ELF-1 (cell line): ENCODE measurements at regions not wholly inside any gene's neighbourhood (a gene's known extent, or its start where the extent isn't known, plus 50 kb on each side); places are given as distances from the start of the nearest gene placed in this dataset.
"Not testable (repeated sequence)": the region's sequence is repeated elsewhere in the genome, so short reads cannot be mapped to it uniquely, and the experiment has no call there.

Source experiments
- DNase-seq: peaks from one replicate; pipeline ENCODE4 v3.0.0-alpha.2; 2016; ENCODE audit warnings: low read depth, low spot score

GRCh38 chr22:46040471-46041465, 63.8 kb upstream of the WNT7B start:
- no peak for DNase-seq

GRCh38 chr22:46041642-46042041, 64.7 kb upstream of the WNT7B start:
- no peak for DNase-seq

GRCh38 chr22:46042786-46043185, 65.8 kb upstream of the WNT7B start:
- DNase-seq: no peak

- DNase-seq: no peak
Observed at GRCh38 chr22:46043339-46043738, 66.4 kb upstream of the WNT7B start.

GRCh38 chr22:46043816-46044620, 67.1 kb upstream of the WNT7B start:
- DNase-seq: peak; percentile 52

- no peak for DNase-seq
Observed at GRCh38 chr22:46044621-46045458, 67.9 kb upstream of the WNT7B start.

- no peak for DNase-seq
Observed at GRCh38 chr22:46045459-46046298, 68.7 kb upstream of the WNT7B start.

- DNase-seq: no peak
Observed at GRCh38 chr22:46046299-46046685, 69.3 kb upstream of the WNT7B start.

GRCh38 chr22:46047226-46047625, 70.3 kb upstream of the WNT7B start:
- DNase-seq: no peak

GRCh38 chr22:46047841-46048595, 71.1 kb upstream of the WNT7B start:
- no peak for DNase-seq

- DNase-seq: not testable (repeated sequence)
Observed at GRCh38 chr22:46048661-46049060, 71.7 kb upstream of the WNT7B start.

GRCh38 chr22:46049726-46050450, 72.9 kb upstream of the WNT7B start:
- no peak for DNase-seq

GRCh38 chr22:46050451-46050845, 73.5 kb upstream of the WNT7B start:
- no peak for DNase-seq

GRCh38 chr22:46050916-46051614, 74.1 kb upstream of the WNT7B start:
- no peak for DNase-seq

GRCh38 chr22:46051646-46052045, 74.7 kb upstream of the WNT7B start:
- DNase-seq: no peak

GRCh38 chr22:46052331-46052771, 75.4 kb upstream of the WNT7B start:
- DNase-seq: no peak

GRCh38 chr22:46052801-46053562, 76.0 kb upstream of the WNT7B start:
- no peak for DNase-seq

- DNase-seq: no peak
Observed at GRCh38 chr22:46053563-46054090, 76.7 kb upstream of the WNT7B start.
